ENCODE measurements at regions not wholly inside any gene's neighbourhood (a gene's known extent, or its start where the extent isn't known, plus 50 kb on each side); places are given as distances from the start of the nearest gene placed in this dataset.

GRCh38 chr17:34733333-34733732 lies 154.0 kb downstream of the TMEM132E start:
- no peak for DNase-seq

DNA sequence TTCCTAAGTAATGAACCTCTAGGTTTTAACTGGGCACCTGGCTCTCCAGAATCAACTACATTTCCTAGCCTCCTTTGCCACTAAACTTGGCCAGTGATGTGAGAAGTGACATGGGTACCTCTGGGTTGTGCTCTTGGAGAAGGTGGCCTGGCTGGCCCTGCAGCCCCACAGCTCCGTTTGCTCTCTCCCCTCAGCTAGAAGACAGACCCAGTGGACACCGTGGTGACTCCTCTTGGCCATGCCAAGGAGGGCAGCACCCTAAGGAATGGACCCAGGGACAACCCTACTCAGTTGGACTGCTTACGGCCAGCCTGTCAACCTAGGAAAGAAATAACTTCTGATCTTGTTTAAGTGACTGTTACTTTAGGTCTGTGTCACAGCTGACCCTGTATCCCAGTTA lies 151.4 kb downstream of the TMEM132E start:
- DNase-seq: no peak

- no peak for DNase-seq
Measured at GRCh38 chr17:34728771-34729310, 149.5 kb downstream of the TMEM132E start.

- no peak for DNase-seq
Measured at GRCh38 chr17:34727601-34728000, 148.2 kb downstream of the TMEM132E start.

DNA sequence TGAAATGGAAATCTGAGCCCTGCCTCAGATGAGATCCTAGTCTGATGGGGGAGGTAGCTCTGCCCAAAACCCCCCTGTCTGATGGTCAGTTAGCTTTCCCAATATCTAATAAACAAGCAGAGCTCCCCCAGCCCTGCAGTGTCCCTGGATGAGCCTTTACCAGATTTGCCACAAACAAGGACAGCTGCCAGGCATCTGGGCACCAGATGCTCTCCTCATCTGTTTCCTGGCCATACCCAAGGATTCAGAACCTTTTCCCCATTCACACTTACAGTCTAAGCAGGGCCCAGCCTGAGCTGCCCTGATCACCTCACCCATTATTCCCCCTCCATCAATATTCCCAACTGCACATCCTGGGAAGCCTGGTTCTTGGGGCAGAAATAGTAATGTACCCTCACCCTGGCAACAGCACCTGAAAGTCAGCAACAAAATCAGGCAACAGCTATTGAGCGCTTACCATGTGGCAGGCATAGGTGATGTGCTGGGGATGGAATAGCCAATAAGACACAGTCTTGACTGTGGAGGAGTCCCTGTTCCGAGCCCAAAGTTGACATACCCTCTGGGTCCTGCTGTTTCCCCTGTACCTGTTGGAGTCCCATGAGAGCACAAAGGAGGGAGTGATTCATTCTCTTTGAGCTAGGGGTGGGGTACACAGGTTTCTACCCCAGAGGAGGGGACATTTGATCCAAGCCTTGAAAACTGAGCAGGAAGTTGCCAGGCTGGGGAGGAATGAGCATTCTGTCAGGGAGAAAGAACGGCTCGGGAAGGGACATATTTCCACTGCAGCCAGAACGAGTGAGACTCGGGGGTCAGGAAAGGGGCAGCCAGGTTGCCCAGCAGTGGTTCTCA lies 147.4 kb downstream of the TMEM132E start:
- DNase-seq: no peak

DNA sequence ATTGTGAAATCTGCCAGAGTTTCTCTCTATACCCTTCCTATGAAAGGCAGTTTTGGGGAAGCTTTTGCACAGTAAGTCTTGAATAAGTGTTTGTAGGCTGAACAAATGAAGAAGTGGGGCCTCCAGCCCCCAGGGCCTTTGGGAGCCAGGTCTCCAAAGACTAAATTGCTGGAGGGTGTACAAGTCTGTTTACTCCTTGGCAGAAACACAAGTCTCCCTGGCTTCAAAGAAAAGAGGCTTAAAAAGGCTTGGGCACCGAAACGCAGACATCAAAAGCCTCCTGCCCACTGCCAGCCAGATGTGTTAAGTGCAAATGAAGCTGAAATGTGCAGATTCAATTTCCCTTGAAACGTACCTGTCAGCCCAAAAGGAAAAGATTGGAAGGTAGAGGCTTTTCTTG lies 146.3 kb downstream of the TMEM132E start:
- DNase-seq: no peak

- DNase-seq: no peak
Measured at GRCh38 chr17:34725008-34725407, 145.6 kb downstream of the TMEM132E start.

DNA sequence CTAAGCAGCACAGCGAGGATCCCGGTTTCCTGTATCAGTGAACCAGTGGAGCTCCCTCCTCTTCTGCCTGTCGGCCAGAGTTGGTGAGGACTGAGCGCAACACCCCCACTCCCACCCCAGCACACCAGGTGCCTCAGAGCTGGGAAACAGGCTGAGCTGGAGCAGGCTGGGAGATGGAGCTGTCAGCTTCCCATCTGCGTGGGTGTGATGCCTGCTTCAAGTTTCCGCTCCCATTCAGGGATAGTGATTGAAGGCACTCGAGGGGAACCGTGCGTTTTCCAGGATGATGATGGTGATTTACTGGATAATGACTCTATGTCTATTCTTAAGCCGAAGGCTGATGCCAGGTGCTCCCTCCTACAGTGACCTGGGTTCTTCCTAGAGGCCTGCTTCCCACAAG lies 144.5 kb downstream of the TMEM132E start:
- no peak for DNase-seq

DNA sequence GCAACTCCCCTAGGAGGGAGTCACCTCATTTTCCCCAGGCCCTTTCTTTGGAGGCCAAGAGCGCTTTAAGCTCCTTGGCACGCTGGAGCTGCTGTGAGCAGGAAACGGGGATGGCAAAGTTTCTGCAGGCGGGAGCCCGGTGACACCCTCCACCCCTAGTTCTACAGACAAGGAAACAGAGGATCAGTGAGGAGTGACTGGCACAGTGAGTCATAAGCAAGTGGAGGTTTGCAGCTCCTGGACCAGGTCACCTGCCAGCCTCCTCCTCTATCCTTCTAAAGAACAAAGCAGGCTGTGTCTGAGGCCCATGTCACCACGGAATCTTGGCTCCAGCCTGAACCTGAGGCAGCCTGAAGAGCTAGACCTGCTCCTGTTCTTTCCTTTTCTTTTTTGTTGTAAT lies 141.9 kb downstream of the TMEM132E start:
- DNase-seq: no peak

GRCh38 chr17:34720760-34721159 lies 141.4 kb downstream of the TMEM132E start:
- no peak for DNase-seq

GRCh38 chr17:34719569-34719968 lies 140.2 kb downstream of the TMEM132E start:
- DNase-seq: no peak

- DNase-seq: no peak
Measured at GRCh38 chr17:34717092-34717491, 137.7 kb downstream of the TMEM132E start.

DNA sequence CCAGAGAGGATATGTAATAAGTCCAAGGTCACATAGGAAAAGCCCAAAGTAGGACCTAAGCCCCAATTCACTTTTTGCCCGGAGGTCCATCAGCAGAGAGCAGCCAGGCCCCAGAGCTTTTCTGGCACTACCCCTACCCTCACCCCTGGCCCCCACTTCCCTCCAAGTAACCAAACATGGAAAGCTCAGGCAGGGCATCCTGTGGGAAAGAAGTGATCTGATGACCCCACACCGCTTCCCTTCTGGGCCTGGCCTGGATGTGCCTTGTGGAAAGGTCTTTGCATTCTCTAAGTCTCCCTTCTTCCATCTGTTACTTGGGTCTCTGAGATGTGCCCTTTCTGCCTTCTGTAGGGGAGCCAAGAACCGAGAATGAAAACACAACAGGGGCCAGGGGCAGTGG lies 136.9 kb downstream of the TMEM132E start:
- DNase-seq: no peak

DNA sequence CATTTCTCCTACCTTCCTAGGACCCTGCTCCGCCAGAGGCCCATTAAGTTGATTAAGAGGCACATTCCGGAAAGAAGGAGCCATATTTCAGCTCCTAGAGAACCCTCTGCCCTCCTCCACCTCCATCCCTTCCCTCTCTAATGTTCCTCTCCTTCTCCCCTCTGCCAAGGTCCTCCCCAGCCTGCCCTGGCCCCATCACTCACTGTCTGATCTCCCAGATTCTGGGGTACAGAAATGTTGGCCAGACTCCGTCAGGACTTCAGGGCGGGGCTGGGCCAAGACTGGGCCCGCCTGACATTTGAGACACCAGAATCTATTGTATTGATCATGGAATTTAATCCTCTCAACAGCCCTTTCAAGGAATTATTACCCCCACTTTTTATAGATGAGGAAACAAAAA lies 136.1 kb downstream of the TMEM132E start:
- DNase-seq: no peak

- no peak for DNase-seq
Measured at GRCh38 chr17:34714475-34715410, 135.4 kb downstream of the TMEM132E start.

DNA sequence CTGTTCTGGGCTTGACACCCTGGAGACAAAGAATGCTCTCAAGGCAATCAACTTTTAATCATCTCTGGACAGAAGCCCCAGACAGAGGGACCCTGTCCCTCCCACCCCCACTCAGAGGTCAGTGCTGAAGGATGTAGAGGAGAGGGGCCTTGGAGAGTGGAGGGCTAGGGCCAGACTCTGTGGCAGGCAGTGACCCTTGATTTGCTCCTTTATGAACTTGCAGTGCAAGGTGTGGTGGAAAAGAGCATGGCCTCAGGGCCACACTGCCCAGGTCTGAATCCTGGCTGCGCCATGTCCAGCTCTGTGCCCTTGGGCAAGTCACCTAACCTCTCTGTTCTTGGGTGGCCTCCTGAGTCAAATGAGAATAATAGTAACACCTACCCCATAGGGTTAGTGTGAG lies 134.3 kb downstream of the TMEM132E start:
- no peak for DNase-seq

- no peak for DNase-seq
Measured at GRCh38 chr17:34712481-34713195, 133.3 kb downstream of the TMEM132E start.

- no peak for DNase-seq
Measured at GRCh38 chr17:34711646-34712045, 132.3 kb downstream of the TMEM132E start.

DNA sequence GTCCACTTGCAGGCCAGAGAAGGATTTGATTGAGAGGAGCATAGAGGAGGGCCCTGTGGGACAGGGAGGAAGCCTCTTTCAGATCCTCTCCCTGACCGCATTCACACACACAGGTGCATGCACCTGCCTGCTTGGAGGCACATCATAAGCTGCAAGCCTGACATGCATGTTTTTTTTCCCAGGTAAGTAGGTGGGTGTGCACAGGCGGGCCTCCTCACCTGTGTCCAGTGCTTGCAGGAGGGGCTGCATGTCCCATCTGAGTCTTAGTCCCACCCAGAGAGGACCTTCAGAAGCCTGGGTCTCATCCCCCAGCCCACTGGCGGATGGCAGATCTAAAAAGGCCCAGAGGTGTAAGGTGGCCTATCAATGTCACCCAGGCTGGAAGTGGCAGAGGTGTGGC lies 130.8 kb downstream of the TMEM132E start:
- DNase-seq: no peak

GRCh38 chr17:34709158-34709754 lies 129.9 kb downstream of the TMEM132E start:
- DNase-seq: no peak

DNA sequence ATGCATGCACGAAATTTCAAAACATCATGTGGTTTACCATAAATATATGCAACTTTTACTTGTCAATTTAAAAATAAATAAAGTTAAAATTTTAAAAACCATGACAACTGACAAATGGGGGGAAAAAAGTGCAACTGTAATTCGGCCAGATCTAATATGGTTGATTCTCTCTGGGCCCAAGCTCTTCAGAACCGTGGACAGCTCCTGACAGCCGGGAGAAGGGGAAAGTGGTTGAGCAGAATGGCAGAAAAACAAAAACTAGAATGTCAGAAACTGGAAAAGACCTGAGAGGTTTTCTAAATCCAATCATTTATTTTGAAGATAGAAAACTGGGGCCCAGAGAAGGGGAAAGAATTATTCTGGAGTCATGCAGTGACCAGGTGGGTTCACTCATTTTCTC lies 126.6 kb downstream of the TMEM132E start:
- DNase-seq: no peak

DNA sequence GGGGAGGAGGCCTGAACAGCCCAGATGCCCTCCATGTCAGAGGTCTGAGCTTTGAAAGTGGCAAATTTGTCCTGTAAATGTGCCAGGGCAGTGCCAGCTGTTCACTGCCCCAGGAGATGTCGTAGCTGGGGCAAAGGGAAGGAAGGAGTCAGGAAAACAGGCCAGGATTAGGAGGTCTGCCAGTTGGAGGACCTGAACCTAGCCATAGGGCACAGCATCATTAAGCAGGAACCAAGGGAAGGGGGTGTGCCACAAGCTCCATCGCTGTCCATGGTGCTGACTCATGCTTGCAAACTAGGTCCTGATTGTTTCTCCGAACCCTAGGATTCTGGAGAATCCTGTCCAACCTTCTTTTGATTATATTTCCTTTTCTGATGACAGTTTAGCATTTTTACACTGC lies 124.2 kb downstream of the TMEM132E start:
- no peak for DNase-seq

- no peak for DNase-seq
Measured at GRCh38 chr17:34699181-34699580, 119.8 kb downstream of the TMEM132E start.

All from NCI-H1105 treated with DMSO at 0.1 percent for 48 hours (cell line).